Suppressor macrophage treated with lipopolysaccharide for 4 hours (primary cell): ENCODE measurements at regions not wholly inside any gene's neighbourhood (a gene's known extent, or its start where the extent isn't known, plus 50 kb on each side); places are given as distances from the start of the nearest gene placed in this dataset.

Experiments used
- DNase-seq: peaks from one replicate; pipeline ENCODE4 v3.0.0-alpha.2; 2020

- no peak for DNase-seq
Measured at GRCh38 chr14:24692382-24693352, 58.7 kb upstream of the GZMB start.

DNA sequence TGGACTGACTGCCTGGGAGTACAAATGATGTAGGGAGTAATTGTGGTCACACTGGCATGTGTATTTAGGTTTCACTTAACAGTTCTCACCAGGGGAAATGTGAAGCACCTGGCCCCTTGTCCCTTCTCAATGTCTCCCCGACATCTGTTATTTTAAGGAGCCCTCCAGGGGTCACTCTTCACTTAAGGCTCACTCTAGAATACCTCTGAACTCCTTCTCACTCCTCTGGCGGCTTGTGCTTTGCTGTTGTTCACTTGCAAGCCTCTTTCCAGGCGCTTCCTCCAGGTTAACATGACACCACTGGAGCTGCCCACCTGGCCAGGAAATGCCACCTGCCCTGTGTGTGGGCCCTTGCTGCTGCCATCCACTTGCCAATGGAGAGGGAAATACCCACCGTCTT, 56.5 kb upstream of the GZMB start:
- DNase-seq, result no peak

DNA sequence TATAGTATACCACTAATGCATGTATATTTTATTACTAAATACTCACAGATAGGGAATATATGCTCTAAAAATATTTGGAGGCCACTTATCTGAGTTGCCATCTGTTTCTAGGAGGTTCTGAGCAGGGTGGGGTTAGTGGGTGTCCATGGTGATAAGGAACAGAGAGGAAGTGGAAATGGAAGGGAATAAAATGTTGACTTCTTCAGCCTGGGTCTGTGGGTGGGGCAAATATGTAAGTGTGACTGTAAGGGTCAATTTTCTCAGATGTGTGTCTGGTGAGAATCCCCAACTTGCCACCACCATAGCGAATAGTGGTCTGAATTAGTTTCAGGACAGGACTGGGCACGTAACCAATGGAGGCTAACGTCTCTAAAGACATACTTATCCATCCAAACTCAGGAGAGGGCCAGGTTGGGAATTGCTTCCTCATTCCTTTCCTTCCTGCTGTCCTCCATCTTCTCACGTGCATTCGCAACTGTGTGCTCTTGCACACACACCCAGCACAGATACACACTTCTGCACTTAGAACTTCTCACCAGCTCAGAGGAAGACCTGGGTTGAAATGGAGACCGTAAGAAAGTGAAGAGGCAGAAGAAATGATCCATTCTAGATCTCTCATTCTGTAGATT, 54.2 kb upstream of the GZMB start:
- DNase-seq, result no peak
